Spinal cord (tissue), 9 donors: ENCODE measurements at regions not wholly inside any gene's neighbourhood (a gene's known extent, or its start where the extent isn't known, plus 50 kb on each side); places are given as distances from the start of the nearest gene placed in this dataset.

Experiments
- DNase-seq, 6 donors: peaks; one replicate each; pipeline versions ENCODE4 v3.0.0 to v3.0.0-alpha.2; 2013 to 2015; ENCODE audit warnings: low spot score in 6 of 6, low read depth in 4 of 6
- H3K27ac ChIP-seq: one replicate; pipeline ENCODE4 v1.5.1; 2013; ENCODE audit warnings: low read depth, low read length, control low read depth
- H3K27me3 ChIP-seq: one replicate; pipeline ENCODE4 v1.6.1; 2013; ENCODE audit warnings: low read length; ENCODE audit not compliant: control insufficient read depth, insufficient read depth
- H3K36me3 ChIP-seq: one replicate; pipeline ENCODE4 v1.6.1; 2013; ENCODE audit warnings: low read length; ENCODE audit not compliant: control insufficient read depth, insufficient read depth
- H3K4me1 ChIP-seq: one replicate; pipeline ENCODE4 v1.6.1; 2013; ENCODE audit warnings: low read length; ENCODE audit not compliant: control insufficient read depth, insufficient read depth
- H3K4me3 ChIP-seq: one replicate; pipeline ENCODE4 v1.5.1; 2013; ENCODE audit warnings: low read depth, low read length, control low read depth
- H3K9me3 ChIP-seq: one replicate; pipeline ENCODE4 v1.6.1; 2013; ENCODE audit warnings: low read length; ENCODE audit not compliant: control insufficient read depth, insufficient read depth
- WGBS: methylation state at CpG from one replicate; pipeline ENCODE4 v1.1.5; 2013; ENCODE audit warnings: missing lambda C conversion rate; ENCODE audit not compliant: insufficient coverage; 5-methylcytosine and 5-hydroxymethylcytosine counted together
- donor health status: healthy.

DNA sequence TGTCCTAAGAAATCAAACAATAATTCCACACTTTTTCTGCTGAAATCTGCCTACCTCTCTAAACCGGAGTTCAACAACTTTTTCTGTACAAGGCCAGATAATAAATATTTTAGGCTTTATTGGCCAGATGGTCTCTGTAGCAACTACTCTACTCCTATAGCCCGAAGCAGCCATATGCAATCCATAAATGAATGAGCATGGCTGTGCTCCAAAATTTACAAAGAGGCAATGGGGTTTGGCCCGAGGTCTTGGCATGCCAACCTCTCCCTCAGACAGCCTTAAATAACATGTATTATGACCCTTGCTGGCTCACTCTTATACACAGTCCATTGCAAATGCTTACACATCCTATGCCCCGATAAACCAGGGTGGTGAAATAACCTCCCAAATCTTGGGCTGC is 98.6 kb upstream of the GPM6A start:
- 57% methylated on average over 4 of the region's 4 CpGs for WGBS
- no peaks in the 10 kb centered on the region for H3K4me1 ChIP-seq
- no peaks in the 10 kb centered on the region for H3K9me3 ChIP-seq
- peaks cover 4% of the 10 kb centered on the region for H3K36me3 ChIP-seq
- H3K27me3 ChIP-seq, result no peaks in the 10 kb centered on the region
- H3K4me3 ChIP-seq, result no peak overlapping the region
- H3K27ac ChIP-seq, result no peak overlapping the region
- DNase-seq, result peak in 1 of 6 donors; percentile 55

DNA sequence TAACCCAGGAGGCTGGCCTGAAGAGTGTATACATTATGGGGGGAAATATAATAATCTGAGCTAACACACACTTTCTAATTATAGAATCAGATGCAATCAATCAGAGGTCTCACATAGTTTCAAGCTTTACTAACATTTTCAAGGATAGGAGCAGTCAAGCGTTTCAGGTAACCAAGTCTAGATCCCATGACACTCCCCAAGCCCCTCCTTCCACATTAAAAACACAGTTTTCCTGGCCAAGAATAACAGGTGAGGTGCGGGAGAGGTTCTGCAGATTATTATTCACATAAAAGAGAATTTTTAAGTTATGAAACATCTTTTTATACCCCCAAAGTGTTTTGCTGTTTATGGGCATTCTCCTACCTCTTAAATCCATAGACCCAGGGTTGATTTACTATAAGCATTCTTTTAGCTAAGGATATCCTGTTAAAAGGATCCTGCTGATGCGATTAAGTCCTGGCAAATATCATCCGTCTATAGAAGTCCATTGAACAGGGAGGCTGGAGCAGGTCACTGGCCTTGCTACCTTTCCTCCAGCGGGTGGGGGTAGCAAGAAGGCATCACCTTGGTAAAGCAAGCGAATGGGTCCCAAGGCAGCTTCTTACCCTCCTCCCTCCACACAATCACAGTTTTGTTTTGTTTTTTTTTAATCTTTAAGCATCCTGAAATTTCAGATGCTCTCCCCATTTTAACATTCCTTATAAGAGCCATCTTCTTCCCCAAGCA is 104.7 kb upstream of the GPM6A start:
- no peak for DNase-seq
- Histone ChIP-seq H3K36me3 (peaks cover 4% of the 10 kb centered on the region), H3K27me3 (no peaks in the 10 kb centered on the region), H3K27ac (no peak overlapping the region), H3K9me3 (no peaks in the 10 kb centered on the region), H3K4me1 (no peaks in the 10 kb centered on the region), H3K4me3 (no peak overlapping the region)
- WGBS, result 95% methylated on average over 3 of the region's 6 CpGs

DNA sequence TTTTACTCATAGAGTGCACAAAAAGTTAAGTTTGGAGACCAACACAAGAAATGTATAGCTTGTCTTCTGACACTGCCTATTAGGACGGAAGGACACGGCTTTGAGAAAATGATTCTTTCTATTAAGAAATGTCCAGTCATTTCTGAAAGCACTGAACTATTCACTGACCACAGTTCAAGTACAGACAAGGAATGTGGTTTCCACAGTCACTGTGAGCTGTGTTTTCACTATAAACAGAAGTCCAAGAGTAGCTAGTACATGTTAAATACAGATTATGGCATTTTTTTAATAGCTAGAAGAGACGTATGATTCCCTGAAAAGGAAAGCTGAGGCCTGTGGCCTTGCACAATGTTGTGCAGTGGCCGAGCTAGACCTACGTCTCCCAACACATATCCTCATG is 115.1 kb upstream of the GPM6A start:
- no peaks in the 10 kb centered on the region for H3K9me3 ChIP-seq
- no peaks in the 10 kb centered on the region for H3K27me3 ChIP-seq
- no peak overlapping the region for H3K27ac ChIP-seq
- H3K4me1 ChIP-seq, result no peaks in the 10 kb centered on the region
- no peak for DNase-seq
- no CpG with 5 or more reads among the region's 5 CpGs for WGBS
- H3K4me3 ChIP-seq, result no peak overlapping the region
- H3K36me3 ChIP-seq, result no peaks in the 10 kb centered on the region

DNA sequence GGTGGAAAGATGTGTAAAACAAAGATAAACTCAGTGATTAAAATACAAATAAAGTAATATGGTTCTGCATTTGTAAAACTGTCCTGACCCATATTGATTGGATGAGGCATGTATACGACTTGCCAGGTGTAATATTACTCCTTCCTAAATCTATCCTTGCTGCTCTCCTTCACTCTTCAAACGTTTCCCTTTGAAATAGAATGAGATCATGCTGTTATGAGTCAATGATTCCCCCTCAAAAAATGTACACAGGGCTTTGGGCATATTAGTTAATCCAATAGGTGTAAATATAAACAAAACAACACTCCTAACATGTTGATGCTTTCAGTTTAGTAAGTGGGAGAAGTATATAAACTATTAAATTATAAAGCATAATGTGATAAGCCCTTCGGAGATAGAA is 117.4 kb upstream of the GPM6A start:
- no peak overlapping the region for H3K27ac ChIP-seq
- no peak for DNase-seq
- H3K4me3 ChIP-seq, result no peak overlapping the region
- no peaks in the 10 kb centered on the region for H3K4me1 ChIP-seq
- H3K36me3 ChIP-seq, result no peaks in the 10 kb centered on the region
- no CpG with 5 or more reads among the region's 3 CpGs for WGBS
- no peaks in the 10 kb centered on the region for H3K9me3 ChIP-seq
- H3K27me3 ChIP-seq, result no peaks in the 10 kb centered on the region

DNA sequence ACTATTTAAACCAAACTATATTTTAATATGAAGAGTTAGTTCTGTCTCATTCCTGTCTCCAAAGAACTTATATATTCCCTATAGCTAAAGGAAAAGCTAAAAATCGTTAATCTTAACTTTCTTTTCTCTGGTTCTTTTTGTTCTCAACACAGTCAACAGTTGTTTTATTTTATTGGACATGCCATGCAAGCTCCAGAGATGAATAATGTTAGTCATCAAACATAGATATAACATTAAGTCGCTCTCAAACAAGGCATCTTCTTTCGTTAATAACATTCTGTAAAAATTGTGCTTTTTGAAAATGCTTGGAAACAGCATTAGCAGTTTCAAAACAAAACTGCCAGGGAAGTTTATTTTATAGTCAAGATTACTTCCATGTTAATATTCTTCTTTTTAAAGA is 117.9 kb upstream of the GPM6A start:
- no peaks in the 10 kb centered on the region for H3K4me1 ChIP-seq
- H3K27me3 ChIP-seq, result no peaks in the 10 kb centered on the region
- H3K9me3 ChIP-seq, result no peaks in the 10 kb centered on the region
- WGBS, result no CpG with 5 or more reads among the region's 3 CpGs
- H3K4me3 ChIP-seq, result no peak overlapping the region
- no peak overlapping the region for H3K27ac ChIP-seq
- H3K36me3 ChIP-seq, result no peaks in the 10 kb centered on the region
- DNase-seq, result no peak

DNA sequence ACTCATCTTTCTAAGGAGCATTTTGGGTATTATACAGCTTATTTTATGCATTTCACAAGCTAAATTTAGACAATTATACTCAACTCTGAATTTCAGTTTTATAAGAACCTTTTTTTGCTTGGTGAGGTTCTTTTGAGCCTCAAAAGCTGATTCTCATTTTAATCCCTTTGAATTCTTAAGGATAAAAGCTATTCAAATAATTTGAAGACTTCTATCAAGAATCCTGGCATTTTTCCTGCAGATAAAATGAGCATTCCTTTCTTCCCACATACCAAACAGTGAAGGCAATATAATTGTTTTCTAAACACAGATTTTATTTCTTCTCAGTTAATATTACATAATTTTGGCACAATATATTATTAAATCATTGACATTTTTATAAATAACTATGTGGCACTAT is 118.4 kb upstream of the GPM6A start:
- no peak for DNase-seq
- H3K27ac ChIP-seq, result no peak overlapping the region
- no peaks in the 10 kb centered on the region for H3K9me3 ChIP-seq
- H3K27me3 ChIP-seq, result no peaks in the 10 kb centered on the region
- H3K4me3 ChIP-seq, result no peak overlapping the region
- H3K36me3 ChIP-seq, result no peaks in the 10 kb centered on the region
- H3K4me1 ChIP-seq, result no peaks in the 10 kb centered on the region

DNA sequence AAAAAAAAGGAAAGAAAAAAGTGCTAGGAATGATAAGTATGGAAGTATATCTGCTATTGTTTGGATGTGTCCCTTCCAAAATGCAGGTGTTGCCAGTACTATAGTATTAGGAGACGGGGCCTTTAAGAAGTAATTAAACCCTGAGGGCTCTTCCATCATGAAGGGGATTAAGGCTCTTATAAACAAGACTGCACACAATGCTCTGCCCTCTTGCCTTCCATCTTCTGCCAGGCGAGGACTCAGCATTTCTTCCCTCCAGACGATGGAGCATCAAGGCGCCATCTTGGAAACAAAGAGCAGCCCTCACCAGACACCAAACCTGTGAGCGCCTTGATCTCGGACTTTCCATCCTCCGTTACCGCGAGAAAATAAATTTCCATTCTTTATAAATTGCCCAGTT is 120.1 kb upstream of the GPM6A start:
- 100% methylated on average over 3 of the region's 9 CpGs for WGBS
- H3K4me3 ChIP-seq, result no peak overlapping the region
- H3K27me3 ChIP-seq, result no peaks in the 10 kb centered on the region

DNA sequence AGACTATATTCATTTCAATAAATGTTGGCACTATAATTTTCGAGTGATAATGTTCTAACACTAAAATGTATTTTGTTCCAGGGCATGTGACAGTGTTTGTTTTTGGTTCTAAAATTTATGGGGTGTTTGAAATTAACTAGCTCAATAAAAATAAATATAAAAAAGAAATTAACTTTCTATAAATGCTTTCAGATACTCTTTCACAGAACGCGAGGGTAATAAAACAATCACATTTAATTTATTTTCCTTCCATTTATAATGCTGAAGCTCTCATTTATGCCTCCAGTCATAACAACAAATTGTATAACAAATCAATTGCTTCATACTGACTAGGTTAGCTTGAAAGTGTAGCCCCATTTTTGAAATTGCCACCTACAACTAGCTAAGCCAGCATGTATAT is 122.4 kb upstream of the GPM6A start:
- WGBS, result no CpG with 5 or more reads among the region's 3 CpGs
- H3K9me3 ChIP-seq, result no peaks in the 10 kb centered on the region
- no peaks in the 10 kb centered on the region for H3K27me3 ChIP-seq
- no peaks in the 10 kb centered on the region for H3K36me3 ChIP-seq
- no peaks in the 10 kb centered on the region for H3K4me1 ChIP-seq
- H3K4me3 ChIP-seq, result no peak overlapping the region
- H3K27ac ChIP-seq, result no peak overlapping the region
- peak in 1 of 6 donors; percentile 78 for DNase-seq

More for the DNA sequence above, 120.1 kb upstream of the GPM6A start:
- Histone ChIP-seq H3K4me1 (no peaks in the 10 kb centered on the region), H3K9me3 (no peaks in the 10 kb centered on the region), H3K27ac (no peak overlapping the region), H3K36me3 (no peaks in the 10 kb centered on the region)
- DNase-seq, result no peak

DNA sequence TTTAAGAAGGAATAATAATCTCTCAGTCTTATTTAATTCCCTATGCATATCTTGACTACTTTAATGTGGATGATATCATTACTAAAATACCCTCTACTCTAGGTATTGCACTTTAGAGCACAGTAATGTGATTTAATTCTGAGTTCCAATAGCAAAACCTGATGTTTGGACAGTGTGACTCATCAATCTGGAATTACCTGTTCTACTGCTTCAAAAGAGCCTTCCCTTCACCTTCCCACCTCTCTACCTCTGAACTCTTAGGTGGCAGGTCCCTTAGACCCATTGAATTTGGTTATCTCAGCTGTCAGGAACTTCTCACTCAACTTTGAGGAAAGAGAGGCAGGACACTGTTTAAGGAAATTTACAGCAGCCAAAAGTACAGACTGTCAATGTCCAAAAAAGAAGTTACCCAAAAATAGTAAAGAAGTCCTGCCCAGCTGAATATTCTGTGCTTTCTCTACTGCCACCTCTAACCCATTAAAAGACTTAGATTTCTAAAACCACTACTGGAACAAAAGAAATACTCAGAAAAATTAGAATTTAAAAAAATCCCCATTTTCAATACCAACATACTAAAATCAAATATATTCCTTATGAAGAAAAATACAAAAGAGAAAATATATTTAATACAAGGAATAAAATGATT is 123.1 kb upstream of the GPM6A start:
- no peaks in the 10 kb centered on the region for H3K9me3 ChIP-seq
- no peak overlapping the region for H3K4me3 ChIP-seq
- no peaks in the 10 kb centered on the region for H3K4me1 ChIP-seq
- H3K36me3 ChIP-seq, result no peaks in the 10 kb centered on the region
- DNase-seq, result no peak
- no peak overlapping the region for H3K27ac ChIP-seq
- H3K27me3 ChIP-seq, result no peaks in the 10 kb centered on the region
